22Rv1 (cell line): ENCODE measurements at regions not wholly inside any gene's neighbourhood (a gene's known extent, or its start where the extent isn't known, plus 50 kb on each side); places are given as distances from the start of the nearest gene placed in this dataset.

Source experiments
- H3K27ac ChIP-seq: fragments of 450-650 bp; 2 replicates; pipeline ENCODE4 v1.5.1; 2017
- CTCF ChIP-seq: fragments of 450-650 bp; IDR thresholded peaks from 2 replicates; pipeline ENCODE4 v1.5.1; 2017; ENCODE audit warnings: mild to moderate bottlenecking
- ZFX ChIP-seq: fragments of 450-650 bp; IDR thresholded peaks from 2 replicates; pipeline ENCODE4 v1.6.1; 2017; ENCODE audit warnings: antibody characterized with exemption, borderline replicate concordance

- TF ChIP-seq CTCF (no peak), ZFX (no peak)
- H3K27ac ChIP-seq, result no peak overlapping the region
Measured at GRCh38 chr1:185568155-185569123, 165.8 kb upstream of the HMCN1 start.

GRCh38 chr1:185567440-185567839 is 166.8 kb upstream of the HMCN1 start:
- no peak overlapping the region for H3K27ac ChIP-seq
- TF ChIP-seq CTCF, result no peak

DNA sequence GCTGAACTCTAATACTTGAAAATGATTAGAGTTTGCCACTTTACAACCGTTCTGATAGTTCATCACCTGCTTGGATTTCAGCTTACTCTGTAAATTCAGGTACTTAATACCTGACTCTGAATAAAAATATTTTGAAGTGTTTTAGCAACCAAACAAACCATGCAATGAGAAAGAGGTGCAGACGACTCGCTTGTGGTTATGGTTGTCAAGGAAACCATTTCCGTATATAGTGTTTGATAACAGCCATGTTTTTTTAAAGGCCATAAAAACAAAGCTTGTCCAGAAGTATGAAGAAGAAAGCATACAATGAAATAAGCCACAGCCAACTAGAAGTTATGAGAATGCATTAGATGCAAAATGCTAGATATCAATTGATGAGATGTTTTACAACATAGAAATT is 167.2 kb upstream of the HMCN1 start:
- no peak for TF ChIP-seq CTCF
- no peak for TF ChIP-seq ZFX
- no peak overlapping the region for H3K27ac ChIP-seq

- no peak overlapping the region for H3K27ac ChIP-seq
- TF ChIP-seq ZFX, result no peak
- no peak for TF ChIP-seq CTCF
Measured at GRCh38 chr1:185565302-185565701, 168.9 kb upstream of the HMCN1 start.

DNA sequence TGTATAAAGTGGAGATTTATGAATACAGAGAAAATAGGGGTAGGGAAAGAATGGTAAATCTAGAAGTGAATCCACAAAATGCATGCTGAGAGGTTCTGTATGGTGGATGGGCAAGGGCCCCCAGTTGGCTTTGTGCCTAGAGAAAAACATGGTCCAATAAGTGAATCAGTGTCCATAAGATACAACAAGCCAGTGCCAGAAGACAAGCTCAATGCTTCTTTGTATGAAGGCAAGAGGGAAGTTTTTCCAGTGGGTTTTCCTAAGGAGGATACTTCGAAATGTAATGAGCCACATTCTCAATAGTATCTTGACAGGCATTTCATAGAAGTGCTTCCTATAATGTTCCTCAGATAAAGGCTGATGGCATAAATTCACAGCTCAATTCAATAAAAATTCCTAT is 169.4 kb upstream of the HMCN1 start:
- TF ChIP-seq CTCF (no peak), ZFX (no peak)

DNA sequence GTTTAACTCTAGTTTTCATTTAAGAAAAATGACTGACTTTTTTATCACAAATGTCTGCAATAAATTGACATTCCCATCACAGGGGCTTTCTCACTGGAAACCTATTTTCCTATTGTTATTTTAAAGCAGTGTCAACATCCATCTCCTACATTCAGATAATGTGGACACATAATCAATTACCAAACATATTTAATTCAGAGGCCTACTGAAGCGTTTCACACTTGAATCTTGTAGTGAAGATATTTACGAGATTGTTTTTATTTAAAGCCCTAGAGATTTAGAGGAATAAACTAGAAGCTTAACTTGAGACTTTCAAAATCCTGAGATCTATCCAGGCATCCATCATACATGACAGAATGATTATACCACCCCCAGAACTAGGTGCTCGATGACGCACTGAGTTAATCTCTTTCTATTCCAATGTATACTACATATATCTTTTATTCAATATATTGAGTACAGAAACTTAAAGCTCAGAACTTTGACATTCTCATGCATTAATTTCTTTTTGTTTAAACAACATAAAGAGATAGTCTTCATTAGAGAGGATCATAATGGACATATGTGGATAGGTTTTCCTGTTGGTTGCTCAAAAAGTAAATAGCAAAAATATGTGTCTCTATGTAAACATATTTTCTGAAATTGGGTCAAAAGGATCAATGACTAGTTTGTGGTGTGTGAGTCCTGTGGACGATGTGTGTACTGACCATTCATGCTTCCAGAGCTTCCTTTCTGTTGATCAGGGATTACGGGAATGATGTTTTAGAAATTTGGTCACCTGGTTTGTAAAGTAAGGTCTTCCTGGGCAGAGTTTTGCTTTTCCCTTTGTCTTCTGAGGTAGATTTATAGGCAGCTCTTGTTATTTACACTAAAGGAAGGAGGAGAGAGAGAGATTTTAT is 171.5 kb upstream of the HMCN1 start:
- H3K27ac ChIP-seq, result no peak overlapping the region

More for the DNA sequence above, 169.4 kb upstream of the HMCN1 start:
- no peak overlapping the region for H3K27ac ChIP-seq

More for the DNA sequence above, 171.5 kb upstream of the HMCN1 start:
- no peak for TF ChIP-seq ZFX
- no peak for TF ChIP-seq CTCF
